HepG2 (cell line): ENCODE measurements at regions not wholly inside any gene's neighbourhood (a gene's known extent, or its start where the extent isn't known, plus 50 kb on each side); places are given as distances from the start of the nearest gene placed in this dataset.
"Not testable (repeated sequence)": the region's sequence is repeated elsewhere in the genome, so short reads cannot be mapped to it uniquely, and the experiment has no call there.

Experiments
- ATAC-seq: fragments of 200-7000 bp; cut with Tn5 transposase; 3 replicates; pipeline ENCODE4 v1.9.1; 2020; ENCODE audit warnings: mild to moderate bottlenecking, moderate library complexity
- BruUV-seq: library from RNA; stranded (reverse); fragments of 400-500 nt; replicated peaks from 2 replicates; lab custom pipeline; 2021; lab: Mats Ljungman, UMichigan
- CTCF ChIA-PET: fragments of 300-600 bp; formaldehyde crosslinking; extraction: SDS; loops from one replicate; lab custom pipeline; 2021; ENCODE audit warnings: low total read pairs, inconsistent platforms, low intra/inter-chr PET ratio; lab: Yijun Ruan, JAX
- POLR2A ChIA-PET: fragments of 350-600 bp; sonication (Branson Sonifier 250); formaldehyde crosslinking; loops from one replicate; lab custom pipeline; 2020; ENCODE audit warnings: antibody characterized with exemption, inconsistent platforms; lab: Yijun Ruan, JAX
- DNase-seq: peaks from one replicate; pipeline ENCODE4 v3.0.0-alpha.2; 2015; ENCODE audit warnings: low spot score
- FAIRE-seq: peaks from 3 replicates; lab custom pipeline; 2011; peaks lifted over from hg19 to GRCh38; lab: Jason Lieb, UNC
- H2AFZ ChIP-seq: one replicate; pipeline ENCODE4 v1.6.1; 2011; ENCODE audit warnings: low read length, inconsistent platforms
- H3K27ac ChIP-seq: fragments of 300-600 bp; 3 replicates; pipeline ENCODE4 v1.8.0; 2011; ENCODE audit warnings: mixed run types, mild to moderate bottlenecking, mixed read lengths, low read length, inconsistent platforms; ENCODE audit not compliant: insufficient read depth; ENCODE audit errors: extremely low read length
- H3K27me3 ChIP-seq, 2 experiments: fragments of 200-600 bp in 1 of 2; 2 replicates in 1 of 2; 3 replicates in 1 of 2; pipeline versions ENCODE4 v1.6.0 to v1.8.0; 2011; ENCODE audit warnings: low read length in 2 of 2, mild to moderate bottlenecking in 2 of 2, moderate library complexity in 2 of 2, inconsistent platforms in 1 of 2; ENCODE audit not compliant: insufficient read depth in 2 of 2, control insufficient read depth in 1 of 2
- H3K36me3 ChIP-seq, 2 experiments: fragments of 200-600 bp in 1 of 2; replicated peaks in 1 of 2; 2 replicates in 1 of 2; 3 replicates in 1 of 2; pipeline versions ENCODE4 v1.5.1 to v1.8.0; 2011; ENCODE audit warnings: low read length in 2 of 2, inconsistent platforms in 1 of 2; ENCODE audit not compliant: insufficient read depth in 2 of 2, control insufficient read depth in 1 of 2
- H3K4me1 ChIP-seq: 2 replicates; pipeline ENCODE4 v1.5.1; 2012; ENCODE audit warnings: low read length, inconsistent platforms; ENCODE audit not compliant: insufficient read depth
- H3K4me2 ChIP-seq: 2 replicates; pipeline ENCODE4 v1.6.0; 2011; ENCODE audit warnings: low read depth, low read length, inconsistent platforms
- H3K4me3 ChIP-seq, 3 experiments: fragments of 200-600 bp in 1 of 3; sonication (generic), shearing (Covaris generic) in 1 of 3; replicated peaks in 1 of 3; 2 replicates each; pipeline ENCODE4 v1.5.1; 2011 to 2016; ENCODE audit warnings: low read length in 3 of 3, inconsistent platforms in 2 of 3, low read depth in 2 of 3, mild to moderate bottlenecking in 2 of 3, control low read depth in 1 of 3, mixed read lengths in 1 of 3; ENCODE audit not compliant: insufficient read depth in 1 of 3
- H3K79me2 ChIP-seq: one replicate; pipeline ENCODE4 v1.6.1; 2011; ENCODE audit warnings: low read length, inconsistent platforms; ENCODE audit not compliant: insufficient read depth
- H3K9ac ChIP-seq: 2 replicates; pipeline ENCODE4 v1.6.0; 2011; ENCODE audit warnings: mild to moderate bottlenecking, low read depth, low read length, inconsistent platforms; ENCODE audit not compliant: insufficient read depth
- H3K9me3 ChIP-seq: 2 replicates; pipeline ENCODE4 v1.5.1; 2012; ENCODE audit warnings: mild to moderate bottlenecking, low read length
- H4K20me1 ChIP-seq: 2 replicates; pipeline ENCODE4 v1.6.0; 2011; ENCODE audit warnings: inconsistent platforms, mild to moderate bottlenecking, low read length, moderate library complexity; ENCODE audit not compliant: insufficient read depth
- ASH2L ChIP-seq: fragments of 300-600, 200-600 bp; sonication (generic); IDR thresholded peaks from 2 replicates; pipeline ENCODE4 v1.7.0; 2017; ENCODE audit warnings: low read depth, mild to moderate bottlenecking, moderate library complexity, mixed read lengths, low read length; ENCODE audit not compliant: insufficient read length
- DMAP1 ChIP-seq: IDR thresholded peaks from 2 replicates; pipeline ENCODE4 v1.6.1; 2016
- GLI4 ChIP-seq: sonication (generic); formaldehyde crosslinking; IDR thresholded peaks from 2 replicates; pipeline ENCODE4 v1.5.1; 2020; ENCODE audit warnings: missing genetic modification reagents, mild to moderate bottlenecking, moderate library complexity, borderline replicate concordance
- HMG20A ChIP-seq: IDR thresholded peaks from 2 replicates; pipeline ENCODE4 v1.6.1; 2016; ENCODE audit warnings: borderline replicate concordance
- HNF4A ChIP-seq: sonication (generic); formaldehyde crosslinking; IDR thresholded peaks from 2 replicates; pipeline ENCODE4 v1.4.0; 2020; ENCODE audit warnings: missing genetic modification reagents
- KMT2A ChIP-seq: sonication (generic); formaldehyde crosslinking; IDR thresholded peaks from 2 replicates; pipeline ENCODE4 v1.4.0; 2020; ENCODE audit warnings: missing genetic modification reagents
- NFKB2 ChIP-seq: sonication (generic); formaldehyde crosslinking; IDR thresholded peaks from 2 replicates; pipeline ENCODE4 v1.4.0; 2020; ENCODE audit warnings: missing genetic modification reagents, borderline replicate concordance
- SP4 ChIP-seq: sonication (generic); formaldehyde crosslinking; IDR thresholded peaks from 2 replicates; pipeline ENCODE4 v1.8.1; 2023; ENCODE audit warnings: mild to moderate bottlenecking, missing genetic modification reagents
- TRAFD1 ChIP-seq: sonication (generic); formaldehyde crosslinking; IDR thresholded peaks from 2 replicates; pipeline ENCODE4 v1.5.1; 2020; ENCODE audit warnings: missing genetic modification reagents, mild to moderate bottlenecking, borderline replicate concordance
- ZKSCAN5 ChIP-seq: sonication (generic); formaldehyde crosslinking; IDR thresholded peaks from 2 replicates; pipeline ENCODE4 v1.5.1; 2020; ENCODE audit warnings: mild to moderate bottlenecking, missing genetic modification reagents
- ZNF160 ChIP-seq: sonication (generic); formaldehyde crosslinking; IDR thresholded peaks from 2 replicates; pipeline ENCODE4 v1.8.0; 2022; ENCODE audit warnings: mild to moderate bottlenecking, inconsistent platforms, missing genetic modification reagents
- ZNF691 ChIP-seq: sonication (generic); formaldehyde crosslinking; IDR thresholded peaks from 2 replicates; pipeline ENCODE4 v1.4.0; 2020; ENCODE audit warnings: missing genetic modification reagents, low read depth, mild to moderate bottlenecking, borderline replicate concordance
- WGBS: methylation state at CpG from one replicate; pipeline ENCODE4 v1.1.6; 2017; ENCODE audit warnings: low lambda C conversion rate; 5-methylcytosine and 5-hydroxymethylcytosine counted together
- in situ Hi-C: cut with HindIII; loops from 2 replicates; pipeline ENCODE4 v1.10.0; 2017; ENCODE audit warnings: low pct_unique_long_range_greater_than_20kb; ENCODE audit not compliant: extremely low pct_ligation_motif_present
- intact Hi-C: fragments of 100-400 bp; cut with micrococcal nuclease; formaldehyde crosslinking; loops from one replicate; pipeline ENCODE4 v1.10.0; 2022; ENCODE audit not compliant: unreplicated experiment

- H3K79me2 ChIP-seq, H4K20me1 ChIP-seq, BruUV-seq, ATAC-seq, H3K27me3 ChIP-seq, H3K4me2 ChIP-seq, FAIRE-seq, H3K27ac ChIP-seq, H2AFZ ChIP-seq, H3K9ac ChIP-seq, CTCF ChIA-PET, H3K4me3 ChIP-seq, H3K4me1 ChIP-seq, intact Hi-C loops, H3K36me3 ChIP-seq, DNase-seq, POLR2A ChIA-PET, in situ Hi-C loops: not testable (repeated sequence)
- WGBS: 4% methylated on average over 4 of the region's 4 CpGs
- peaks cover 18% of the 10 kb centered on the region; the same call in 1 of the 2 replicates for H3K9me3 ChIP-seq
Observed at GRCh38 chr6:92219987-92220386, 1199.4 kb downstream of the EPHA7 start.

- peaks cover 18% of the 10 kb centered on the region; the same call in 1 of the 2 replicates for H3K9me3 ChIP-seq
- WGBS: 0% methylated on average over 1 of the region's 1 CpG
- H3K36me3 ChIP-seq: no peaks in the 10 kb centered on the region
- intact Hi-C loops (no loop called here), in situ Hi-C loops (no loop called here)
- POLR2A ChIA-PET: no interaction called here
- FAIRE-seq (no peak), DNase-seq (no peak), ATAC-seq (no peak)
- TF ChIP-seq NFKB2: no peak
- TF ChIP-seq HMG20A: no peak
- TF ChIP-seq TRAFD1 (CRISPR knock-in tag): no peak
- no peak for TF ChIP-seq HNF4A (CRISPR knock-in tag)
- no peak for TF ChIP-seq GLI4 (CRISPR knock-in tag)
- no peak for TF ChIP-seq DMAP1 (CRISPR knock-in tag)
- no peak for TF ChIP-seq ZNF691 (CRISPR knock-in tag)
- no peak for TF ChIP-seq SP4
- no peak for TF ChIP-seq ZNF160 (CRISPR knock-in tag)
- no peak for TF ChIP-seq KMT2A (CRISPR knock-in tag)
- TF ChIP-seq ZKSCAN5 (CRISPR knock-in tag): no peak
- TF ChIP-seq ASH2L: no peak
- no peak overlapping the region for H3K4me3 ChIP-seq
- H3K27me3 ChIP-seq: no peaks in the 10 kb centered on the region
- H3K79me2 ChIP-seq: no peaks in the 10 kb centered on the region
- CTCF ChIA-PET: no interaction called here
- no peak overlapping the region for H3K9ac ChIP-seq
- H3K4me1 ChIP-seq: no peaks in the 10 kb centered on the region
- H3K4me2 ChIP-seq: no peak overlapping the region
- H4K20me1 ChIP-seq: no peaks in the 10 kb centered on the region
- no TSS peak for BruUV-seq
- no peak overlapping the region for H2AFZ ChIP-seq
- no peak overlapping the region for H3K27ac ChIP-seq
Observed at GRCh38 chr6:92216717-92217116, 1202.6 kb downstream of the EPHA7 start.
